DMS153 treated with DMSO at 0.1 percent for 48 hours (cell line): ENCODE measurements at regions not wholly inside any gene's neighbourhood (a gene's known extent, or its start where the extent isn't known, plus 50 kb on each side); places are given as distances from the start of the nearest gene placed in this dataset.

ENCODE experiments used
- DNase-seq: peaks from one replicate; lab custom pipeline; 2025; ENCODE audit not compliant: unreplicated experiment; lab: John Stamatoyannopoulos, UW

GRCh38 chr11:8823174-8823742, 87.7 kb upstream of the AKIP1 start:
- DNase-seq: no peak

DNA sequence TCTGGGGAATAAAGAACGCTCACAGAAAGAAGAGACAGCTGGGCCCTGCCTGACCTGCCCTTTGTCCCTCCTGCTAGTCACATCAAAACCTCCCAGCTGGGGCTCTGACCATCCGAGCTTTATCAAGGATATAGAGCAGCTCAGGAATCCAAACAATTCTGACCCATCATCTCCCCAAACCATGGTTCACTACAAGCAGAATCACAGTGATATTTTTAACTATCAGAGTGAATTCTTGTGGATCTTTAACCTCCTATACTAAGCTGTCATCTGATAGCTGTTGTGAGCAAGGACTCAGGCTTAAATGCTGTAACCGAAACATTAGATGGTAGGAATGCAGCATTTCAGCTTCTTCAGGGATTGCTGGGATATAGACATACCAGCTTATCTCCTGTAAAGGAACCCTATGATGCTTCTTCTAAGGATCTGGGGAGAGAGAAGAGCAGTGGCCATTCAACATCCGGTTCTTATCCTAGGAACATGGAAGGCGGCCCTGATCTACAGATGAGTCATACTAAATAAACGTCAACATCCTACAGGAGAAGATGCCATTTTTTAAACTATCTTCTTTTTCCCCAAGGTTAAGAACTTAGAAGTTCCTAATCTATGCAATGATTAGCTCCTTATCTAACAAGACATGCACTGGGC, 84.7 kb upstream of the AKIP1 start:
- no peak for DNase-seq

- DNase-seq: no peak
Measured at GRCh38 chr11:8826901-8827560, 84.0 kb upstream of the AKIP1 start.

- no peak for DNase-seq
Measured at GRCh38 chr11:8828046-8828445, 82.9 kb upstream of the AKIP1 start.

DNA sequence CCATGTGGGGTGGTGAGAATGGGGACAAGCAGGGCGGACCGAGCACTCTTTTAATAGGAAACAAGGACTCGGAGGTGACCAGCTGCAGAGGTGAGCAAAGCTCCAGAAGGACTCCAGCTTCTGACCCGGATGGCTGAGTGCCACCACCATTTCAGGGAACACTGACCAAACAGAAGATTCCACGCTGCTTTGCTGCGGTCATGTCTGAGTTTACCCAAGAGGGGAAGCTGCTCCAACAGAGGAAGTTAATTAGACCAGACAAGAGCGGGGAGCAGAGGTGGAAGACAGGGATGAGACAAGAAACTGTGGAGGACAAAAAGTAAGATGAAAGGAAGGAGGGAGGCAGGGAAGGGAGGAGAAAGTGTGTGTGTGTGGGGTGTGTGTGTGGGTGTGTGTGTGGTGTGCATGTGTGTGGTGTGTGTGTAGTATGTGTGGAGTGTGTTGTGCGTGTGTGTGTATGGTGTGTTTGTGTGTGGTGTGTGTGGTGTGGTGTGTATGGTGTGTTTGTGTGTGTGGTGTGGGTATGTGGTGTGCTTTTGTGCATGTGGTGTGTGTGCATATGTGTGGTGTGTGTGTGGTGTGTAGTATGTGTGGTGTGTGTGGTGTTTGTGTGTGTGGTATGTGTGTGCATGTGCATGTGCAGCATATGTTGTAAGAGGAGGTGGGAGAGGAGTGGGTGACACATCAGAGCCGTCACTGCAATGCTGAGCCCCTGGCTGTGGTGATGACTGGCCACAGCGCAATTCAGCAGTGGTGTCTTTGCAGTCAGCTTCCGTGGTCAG, 82.2 kb upstream of the AKIP1 start:
- DNase-seq: no peak

GRCh38 chr11:8829556-8829955, 81.4 kb upstream of the AKIP1 start:
- DNase-seq: no peak

- no peak for DNase-seq
Measured at GRCh38 chr11:8830641-8831040, 80.3 kb upstream of the AKIP1 start.

GRCh38 chr11:8831861-8832260, 79.1 kb upstream of the AKIP1 start:
- DNase-seq: no peak

GRCh38 chr11:8832571-8833260, 78.3 kb upstream of the AKIP1 start:
- no peak for DNase-seq

- no peak for DNase-seq
Measured at GRCh38 chr11:8833568-8834315, 77.2 kb upstream of the AKIP1 start.

GRCh38 chr11:8834379-8834778, 76.6 kb upstream of the AKIP1 start:
- DNase-seq: no peak

GRCh38 chr11:8838248-8838647, 72.7 kb upstream of the AKIP1 start:
- no peak for DNase-seq

DNA sequence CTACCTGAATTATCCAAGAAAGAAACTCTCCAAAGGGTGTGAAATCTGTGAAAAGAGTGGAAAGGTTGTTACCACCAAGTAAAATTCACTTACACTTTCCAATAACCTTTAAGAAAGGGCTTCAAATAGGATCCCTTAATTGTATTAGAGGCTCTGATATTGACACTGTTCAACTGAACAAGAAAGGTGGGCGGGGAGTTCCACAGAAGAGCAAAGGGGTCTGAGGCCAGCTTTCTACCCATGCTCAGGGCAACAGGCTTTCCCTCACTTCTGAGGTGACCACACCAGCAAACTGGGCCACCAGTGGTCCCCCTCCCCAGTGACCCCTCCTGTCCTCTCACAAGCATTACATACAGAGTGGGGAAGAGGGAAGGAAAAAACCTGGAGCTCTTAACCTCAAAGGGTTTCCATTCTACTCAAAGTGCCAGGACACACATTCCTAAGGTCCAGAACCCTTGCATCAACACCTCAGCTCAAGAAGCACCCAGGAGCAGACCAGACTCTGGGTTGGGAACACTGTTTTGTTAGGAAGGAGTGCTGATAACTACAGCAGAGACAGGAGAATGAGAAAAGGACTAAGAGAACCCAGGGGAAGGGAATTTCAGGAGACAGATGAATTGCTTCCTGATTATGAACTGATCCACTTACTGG, 71.6 kb upstream of the AKIP1 start:
- DNase-seq: no peak

DNA sequence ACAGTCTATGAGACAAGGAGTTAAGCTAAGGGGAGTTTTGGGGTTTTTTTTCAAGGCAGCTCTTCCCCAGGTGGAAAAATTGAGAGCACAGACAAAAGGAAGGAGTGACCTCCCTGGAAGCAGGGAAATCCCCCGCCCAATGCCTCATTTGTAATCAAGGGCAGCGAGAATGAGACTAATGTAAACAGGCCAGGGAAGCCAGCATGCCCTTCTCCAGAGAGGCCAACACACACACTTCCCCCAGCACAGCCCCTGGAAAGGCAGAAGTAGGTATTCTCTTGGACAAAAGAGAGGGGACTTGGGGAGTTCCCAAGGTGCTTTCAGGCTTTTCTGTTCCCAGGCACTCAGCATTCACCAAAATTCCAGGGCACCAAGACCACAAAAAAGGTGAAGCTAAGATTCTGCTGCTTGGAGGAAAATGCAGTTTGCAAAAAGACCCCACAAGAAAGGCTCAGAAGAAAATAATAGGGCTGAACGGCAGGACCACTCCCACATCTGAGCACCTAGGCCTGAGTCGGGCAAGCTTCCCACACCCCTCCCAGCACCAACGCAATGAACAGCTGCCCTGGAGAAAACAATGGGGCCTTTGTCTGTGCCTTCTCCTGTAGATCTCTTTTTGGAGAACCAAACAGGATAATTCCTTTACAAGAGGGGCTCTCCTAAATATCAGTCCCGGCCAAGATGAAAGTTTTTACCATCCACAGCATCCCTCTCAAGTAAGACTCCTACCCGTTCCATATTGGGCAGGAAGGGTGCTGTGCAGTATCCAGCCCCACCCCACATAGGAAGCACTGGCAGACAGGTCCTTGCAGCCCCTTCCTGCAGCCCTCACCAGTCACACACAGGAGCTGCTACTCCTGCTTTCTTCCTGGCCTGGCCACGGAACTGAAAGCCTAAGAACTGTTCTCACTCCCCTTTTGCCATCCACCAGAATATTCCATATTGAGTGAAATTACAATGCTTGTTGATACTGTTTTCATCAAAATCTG, 70.7 kb upstream of the AKIP1 start:
- peak; percentile 26 for DNase-seq

- no peak for DNase-seq
Measured at GRCh38 chr11:8841899-8842298, 69.1 kb upstream of the AKIP1 start.

DNA sequence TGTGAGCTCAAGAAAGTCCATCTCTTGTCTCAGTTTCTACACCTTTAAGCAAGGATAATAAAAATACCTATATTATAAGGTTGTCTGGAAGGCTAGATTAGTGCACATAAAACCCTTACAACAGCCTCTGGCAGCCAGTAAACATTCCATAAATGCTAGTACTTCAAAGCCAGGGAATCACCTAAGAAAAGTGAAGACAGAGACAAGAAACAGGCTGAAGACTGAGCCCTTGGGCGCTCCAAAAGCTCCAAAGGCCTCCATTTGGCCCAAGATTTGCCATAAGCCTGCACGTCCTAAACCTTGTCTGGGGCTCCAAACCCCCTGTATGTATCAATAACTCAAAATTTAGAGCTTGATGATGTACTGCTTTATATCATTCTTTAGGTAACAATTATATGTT, 52.2 kb upstream of the AKIP1 start:
- no peak for DNase-seq
